ENCODE measurements at regions not wholly inside any gene's neighbourhood (a gene's known extent, or its start where the extent isn't known, plus 50 kb on each side); places are given as distances from the start of the nearest gene placed in this dataset.

GRCh38 chr15:60204131-60204885 is 193.5 kb downstream of the ANXA2 start:
- no peak for TF ChIP-seq CTCF (IDR thresholded peaks at IDR 0.05; ENCODE audit: poor library complexity)
- TF ChIP-seq EZH2 (IDR thresholded peaks at IDR 0.05; ENCODE audit: borderline replicate concordance), result no peak

Data from hepatocyte (in vitro differentiated cells).